ENCODE measurements at regions not wholly inside any gene's neighbourhood (a gene's known extent, or its start where the extent isn't known, plus 50 kb on each side); places are given as distances from the start of the nearest gene placed in this dataset.
A peak's percentile ranks its signal among the peaks of the same experiment; 100 is the strongest.

GRCh38 chr7:79529214-79529880 is 75.9 kb upstream of the MAGI2 start:
- no peak for DNase-seq (ENCODE audit: low read depth)
- no peak for TF ChIP-seq CTCF (conservative IDR thresholded peaks at IDR 0.05; ENCODE audit: control insufficient read depth, insufficient read depth, low read depth, low read length)
- H3K4me3 ChIP-seq (ENCODE audit: control insufficient read depth, low read depth, low read length): no peak overlapping the region

GRCh38 chr7:79528421-79528820 is 75.0 kb upstream of the MAGI2 start:
- no peak overlapping the region for H3K4me3 ChIP-seq (ENCODE audit: control insufficient read depth, low read depth, low read length)
- no peak for DNase-seq (ENCODE audit: low read depth)
- TF ChIP-seq CTCF (conservative IDR thresholded peaks at IDR 0.05; ENCODE audit: control insufficient read depth, insufficient read depth, low read depth, low read length): no peak

- H3K4me3 ChIP-seq (ENCODE audit: control insufficient read depth, low read depth, low read length): no peak overlapping the region
- no peak for TF ChIP-seq CTCF (conservative IDR thresholded peaks at IDR 0.05; ENCODE audit: control insufficient read depth, insufficient read depth, low read depth, low read length)
- no peak for DNase-seq (ENCODE audit: low read depth)
Measured at GRCh38 chr7:79524048-79524447, 70.6 kb upstream of the MAGI2 start.

- no peak for TF ChIP-seq CTCF (conservative IDR thresholded peaks at IDR 0.05; ENCODE audit: control insufficient read depth, insufficient read depth, low read depth, low read length)
- no peak overlapping the region for H3K4me3 ChIP-seq (ENCODE audit: control insufficient read depth, low read depth, low read length)
- peak; percentile 22 for DNase-seq (ENCODE audit: low read depth)
Measured at GRCh38 chr7:79523436-79523835, 70.0 kb upstream of the MAGI2 start.

GRCh38 chr7:79520543-79520942 is 67.1 kb upstream of the MAGI2 start:
- no peak for TF ChIP-seq CTCF (conservative IDR thresholded peaks at IDR 0.05; ENCODE audit: control insufficient read depth, insufficient read depth, low read depth, low read length)
- H3K4me3 ChIP-seq (ENCODE audit: control insufficient read depth, low read depth, low read length): no peak overlapping the region
- peak; percentile 27 for DNase-seq (ENCODE audit: low read depth)

GRCh38 chr7:79515358-79515757 is 61.9 kb upstream of the MAGI2 start:
- no peak for DNase-seq (ENCODE audit: low read depth)
- H3K4me3 ChIP-seq (ENCODE audit: control insufficient read depth, low read depth, low read length): no peak overlapping the region
- no peak for TF ChIP-seq CTCF (conservative IDR thresholded peaks at IDR 0.05; ENCODE audit: control insufficient read depth, insufficient read depth, low read depth, low read length)

GRCh38 chr7:79513261-79513660 is 59.8 kb upstream of the MAGI2 start:
- no peak for TF ChIP-seq CTCF (conservative IDR thresholded peaks at IDR 0.05; ENCODE audit: control insufficient read depth, insufficient read depth, low read depth, low read length)
- DNase-seq (ENCODE audit: low read depth): no peak
- H3K4me3 ChIP-seq (ENCODE audit: control insufficient read depth, low read depth, low read length): no peak overlapping the region
